HepG2 (cell line): ENCODE measurements at regions not wholly inside any gene's neighbourhood (a gene's known extent, or its start where the extent isn't known, plus 50 kb on each side); places are given as distances from the start of the nearest gene placed in this dataset.

Experiments
- CHD2 ChIP-seq: IDR thresholded peaks from 2 replicates; pipeline ENCODE4 v1.6.1; 2011; ENCODE audit warnings: low read depth, low read length, improper control_type of control experiment
- CREB1 ChIP-seq, 2 experiments: fragments of 450-650 bp in 1 of 2; IDR thresholded peaks; 2 replicates each; pipeline ENCODE4 v1.6.1; 2016 to 2017; ENCODE audit warnings: control low read depth in 1 of 2, mild to moderate bottlenecking in 1 of 2, missing compliant biosample characterization in 1 of 2, missing genetic modification characterization in 1 of 2
- FOXA1 ChIP-seq, 2 experiments: fragments of 450-650 bp in 1 of 2; sonication (generic) in 1 of 2; formaldehyde crosslinking in 1 of 2; IDR thresholded peaks; 2 replicates each; pipeline versions ENCODE4 v1.4.0 to v1.6.1; 2016 to 2020; ENCODE audit warnings: missing genetic modification reagents in 1 of 2
- KDM4B ChIP-seq: sonication (generic); formaldehyde crosslinking; IDR thresholded peaks from 2 replicates; pipeline ENCODE4 v1.4.0; 2020; ENCODE audit warnings: missing genetic modification reagents
- MED13 ChIP-seq: sonication (generic); formaldehyde crosslinking; IDR thresholded peaks from 2 replicates; pipeline ENCODE4 v1.5.0; 2020; ENCODE audit warnings: missing genetic modification reagents
- SOX5 ChIP-seq: IDR thresholded peaks from 2 replicates; pipeline ENCODE4 v1.6.1; 2016; ENCODE audit warnings: borderline replicate concordance
- SPEN ChIP-seq: sonication (generic); formaldehyde crosslinking; IDR thresholded peaks from 2 replicates; pipeline ENCODE4 v1.5.1; 2020; ENCODE audit warnings: low read depth, mild to moderate bottlenecking, missing genetic modification reagents
- ZNF142 ChIP-seq: sonication (generic); formaldehyde crosslinking; IDR thresholded peaks from 2 replicates; pipeline ENCODE4 v1.4.0; 2020; ENCODE audit warnings: missing genetic modification reagents
- ZNF235 ChIP-seq: sonication (generic); formaldehyde crosslinking; IDR thresholded peaks from 2 replicates; pipeline ENCODE4 v1.8.1; 2023; ENCODE audit warnings: mild to moderate bottlenecking, missing genetic modification reagents, borderline replicate concordance
- ZNF24 ChIP-seq: fragments of 450-650 bp; IDR thresholded peaks from 2 replicates; pipeline ENCODE4 v1.6.1; 2017; ENCODE audit warnings: antibody characterized with exemption, mild to moderate bottlenecking
- ZNF562 ChIP-seq: sonication (generic); formaldehyde crosslinking; IDR thresholded peaks from 2 replicates; pipeline ENCODE4 v1.8.0; 2022; ENCODE audit warnings: missing genetic modification reagents, borderline replicate concordance
- TF ChIP-seq, protein P1 (sequence below): sonication (generic); formaldehyde crosslinking; IDR thresholded peaks from 2 replicates; pipeline ENCODE4 v1.4.0; 2020; ENCODE audit warnings: mild to moderate bottlenecking, missing genetic modification reagents, borderline replicate concordance
- TF ChIP-seq, protein P2 (sequence below): sonication (generic); formaldehyde crosslinking; IDR thresholded peaks from 2 replicates; pipeline ENCODE4 v1.4.0; 2020; ENCODE audit warnings: mild to moderate bottlenecking, missing genetic modification reagents
- TF ChIP-seq, protein P3 (sequence below), 2 experiments: sonication (generic) in 1 of 2; formaldehyde crosslinking in 1 of 2; IDR thresholded peaks; 2 replicates each; pipeline versions ENCODE4 v1.4.0 to v1.6.1; 2016 to 2020; ENCODE audit warnings: borderline replicate concordance in 1 of 2, low read depth in 1 of 2, mild to moderate bottlenecking in 1 of 2, missing genetic modification reagents in 1 of 2

- TF ChIP-seq FOXA1 (IDR thresholded peaks at IDR 0.05) (no peak), FOXA1 (CRISPR knock-in tag; IDR thresholded peaks at IDR 0.05) (no peak), SPEN (CRISPR knock-in tag) (no peak), KDM4B (CRISPR knock-in tag) (no peak), CHD2 (no peak), ZNF24 (no peak), ZNF562 (CRISPR knock-in tag) (no peak), ZNF142 (CRISPR knock-in tag) (no peak), CREB1 (IDR thresholded peaks at IDR 0.05) (no peak), CREB1 (CRISPR knock-in tag; IDR thresholded peaks at IDR 0.05) (peak; percentile 47; the same call in 1 of the 2 replicates), SOX5 (peak; percentile 44; the same call in 1 of the 2 replicates), MED13 (CRISPR knock-in tag) (no peak), ZNF235 (no peak)
- TF ChIP-seq, protein P1, sequence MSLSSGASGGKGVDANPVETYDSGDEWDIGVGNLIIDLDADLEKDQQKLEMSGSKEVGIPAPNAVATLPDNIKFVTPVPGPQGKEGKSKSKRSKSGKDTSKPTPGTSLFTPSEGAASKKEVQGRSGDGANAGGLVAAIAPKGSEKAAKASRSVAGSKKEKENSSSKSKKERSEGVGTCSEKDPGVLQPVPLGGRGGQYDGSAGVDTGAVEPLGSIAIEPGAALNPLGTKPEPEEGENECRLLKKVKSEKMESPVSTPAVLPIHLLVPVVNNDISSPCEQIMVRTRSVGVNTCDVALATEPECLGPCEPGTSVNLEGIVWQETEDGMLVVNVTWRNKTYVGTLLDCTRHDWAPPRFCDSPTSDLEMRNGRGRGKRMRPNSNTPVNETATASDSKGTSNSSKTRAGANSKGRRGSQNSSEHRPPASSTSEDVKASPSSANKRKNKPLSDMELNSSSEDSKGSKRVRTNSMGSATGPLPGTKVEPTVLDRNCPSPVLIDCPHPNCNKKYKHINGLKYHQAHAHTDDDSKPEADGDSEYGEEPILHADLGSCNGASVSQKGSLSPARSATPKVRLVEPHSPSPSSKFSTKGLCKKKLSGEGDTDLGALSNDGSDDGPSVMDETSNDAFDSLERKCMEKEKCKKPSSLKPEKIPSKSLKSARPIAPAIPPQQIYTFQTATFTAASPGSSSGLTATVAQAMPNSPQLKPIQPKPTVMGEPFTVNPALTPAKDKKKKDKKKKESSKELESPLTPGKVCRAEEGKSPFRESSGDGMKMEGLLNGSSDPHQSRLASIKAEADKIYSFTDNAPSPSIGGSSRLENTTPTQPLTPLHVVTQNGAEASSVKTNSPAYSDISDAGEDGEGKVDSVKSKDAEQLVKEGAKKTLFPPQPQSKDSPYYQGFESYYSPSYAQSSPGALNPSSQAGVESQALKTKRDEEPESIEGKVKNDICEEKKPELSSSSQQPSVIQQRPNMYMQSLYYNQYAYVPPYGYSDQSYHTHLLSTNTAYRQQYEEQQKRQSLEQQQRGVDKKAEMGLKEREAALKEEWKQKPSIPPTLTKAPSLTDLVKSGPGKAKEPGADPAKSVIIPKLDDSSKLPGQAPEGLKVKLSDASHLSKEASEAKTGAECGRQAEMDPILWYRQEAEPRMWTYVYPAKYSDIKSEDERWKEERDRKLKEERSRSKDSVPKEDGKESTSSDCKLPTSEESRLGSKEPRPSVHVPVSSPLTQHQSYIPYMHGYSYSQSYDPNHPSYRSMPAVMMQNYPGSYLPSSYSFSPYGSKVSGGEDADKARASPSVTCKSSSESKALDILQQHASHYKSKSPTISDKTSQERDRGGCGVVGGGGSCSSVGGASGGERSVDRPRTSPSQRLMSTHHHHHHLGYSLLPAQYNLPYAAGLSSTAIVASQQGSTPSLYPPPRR (CRISPR knock-in tag): no peak
- TF ChIP-seq, protein P2, sequence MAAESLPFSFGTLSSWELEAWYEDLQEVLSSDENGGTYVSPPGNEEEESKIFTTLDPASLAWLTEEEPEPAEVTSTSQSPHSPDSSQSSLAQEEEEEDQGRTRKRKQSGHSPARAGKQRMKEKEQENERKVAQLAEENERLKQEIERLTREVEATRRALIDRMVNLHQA (CRISPR knock-in tag): no peak
- TF ChIP-seq, protein P3, sequence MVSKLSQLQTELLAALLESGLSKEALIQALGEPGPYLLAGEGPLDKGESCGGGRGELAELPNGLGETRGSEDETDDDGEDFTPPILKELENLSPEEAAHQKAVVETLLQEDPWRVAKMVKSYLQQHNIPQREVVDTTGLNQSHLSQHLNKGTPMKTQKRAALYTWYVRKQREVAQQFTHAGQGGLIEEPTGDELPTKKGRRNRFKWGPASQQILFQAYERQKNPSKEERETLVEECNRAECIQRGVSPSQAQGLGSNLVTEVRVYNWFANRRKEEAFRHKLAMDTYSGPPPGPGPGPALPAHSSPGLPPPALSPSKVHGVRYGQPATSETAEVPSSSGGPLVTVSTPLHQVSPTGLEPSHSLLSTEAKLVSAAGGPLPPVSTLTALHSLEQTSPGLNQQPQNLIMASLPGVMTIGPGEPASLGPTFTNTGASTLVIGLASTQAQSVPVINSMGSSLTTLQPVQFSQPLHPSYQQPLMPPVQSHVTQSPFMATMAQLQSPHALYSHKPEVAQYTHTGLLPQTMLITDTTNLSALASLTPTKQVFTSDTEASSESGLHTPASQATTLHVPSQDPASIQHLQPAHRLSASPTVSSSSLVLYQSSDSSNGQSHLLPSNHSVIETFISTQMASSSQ (IDR thresholded peaks at IDR 0.05; ENCODE audit: low read depth): 0 out of 2 replicates have a peak, but pooled peaks have one; percentile 33
- TF ChIP-seq, protein P3 (CRISPR knock-in tag; IDR thresholded peaks at IDR 0.05; ENCODE audit: borderline replicate concordance): no peak
Observed at GRCh38 chr1:88117597-88117996, 566.5 kb upstream of the PKN2 start (continued).
